H9 (cell line): ENCODE measurements at regions not wholly inside any gene's neighbourhood (a gene's known extent, or its start where the extent isn't known, plus 50 kb on each side); places are given as distances from the start of the nearest gene placed in this dataset.

ENCODE experiments used
- DNase-seq: peaks from one replicate; pipeline ENCODE4 v3.0.0-alpha.2; 2017
- H2AFZ ChIP-seq: one replicate; pipeline ENCODE4 v1.6.1; 2013; ENCODE audit warnings: mild to moderate bottlenecking, low read length, control low read depth, moderate library complexity
- H2AK5ac ChIP-seq: 2 replicates; pipeline ENCODE4 v1.6.1; 2013; ENCODE audit warnings: low read length, control low read depth, mixed read lengths; ENCODE audit not compliant: insufficient read length
- H2BK120ac ChIP-seq: one replicate; pipeline ENCODE4 v1.6.1; 2013; ENCODE audit warnings: low read depth, mild to moderate bottlenecking, low read length, control low read depth, inconsistent platforms; ENCODE audit not compliant: poor library complexity, severe bottlenecking
- H2BK12ac ChIP-seq: 2 replicates; pipeline ENCODE4 v1.6.1; 2013; ENCODE audit warnings: low read length, control low read depth, mixed read lengths, low read depth; ENCODE audit not compliant: insufficient read length
- H2BK15ac ChIP-seq: 2 replicates; pipeline ENCODE4 v1.6.1; 2013; ENCODE audit warnings: low read depth, low read length, control low read depth
- H2BK20ac ChIP-seq: one replicate; pipeline ENCODE4 v1.6.1; 2013; ENCODE audit warnings: low read depth, mild to moderate bottlenecking, low read length, control low read depth, inconsistent platforms; ENCODE audit not compliant: poor library complexity, severe bottlenecking
- H2BK5ac ChIP-seq: 2 replicates; pipeline ENCODE4 v1.6.1; 2013; ENCODE audit warnings: low read length, control low read depth, mixed read lengths; ENCODE audit not compliant: insufficient read length
- H3K14ac ChIP-seq: 2 replicates; pipeline ENCODE4 v1.6.1; 2013; ENCODE audit warnings: low read length, control low read depth; ENCODE audit not compliant: insufficient read depth
- H3K18ac ChIP-seq: 2 replicates; pipeline ENCODE4 v1.6.1; 2013; ENCODE audit warnings: low read depth, mild to moderate bottlenecking, mixed read lengths, low read length, control low read depth; ENCODE audit not compliant: insufficient read length
- H3K23ac ChIP-seq: 2 replicates; pipeline ENCODE4 v1.6.1; 2013; ENCODE audit warnings: low read length, control low read depth, mixed read lengths, low read depth; ENCODE audit not compliant: insufficient read length
- H3K23me2 ChIP-seq: 2 replicates; pipeline ENCODE4 v1.6.1; 2013; ENCODE audit warnings: low read depth, mild to moderate bottlenecking, mixed read lengths, low read length, control low read depth; ENCODE audit not compliant: insufficient read length, poor library complexity, severe bottlenecking
- H3K27ac ChIP-seq: 2 replicates; pipeline ENCODE4 v1.5.1; 2013; ENCODE audit warnings: low read length, control low read depth, mixed read lengths, low read depth; ENCODE audit not compliant: insufficient read length
- H3K27me3 ChIP-seq: 2 replicates; pipeline ENCODE4 v1.6.1; 2013; ENCODE audit warnings: low read length, control low read depth, inconsistent platforms; ENCODE audit not compliant: insufficient read depth
- H3K4ac ChIP-seq: 2 replicates; pipeline ENCODE4 v1.6.1; 2013; ENCODE audit warnings: low read depth, mild to moderate bottlenecking, control low read depth, inconsistent platforms, low read length, moderate library complexity
- H3K4me1 ChIP-seq: 2 replicates; pipeline ENCODE4 v1.6.1; 2013; ENCODE audit warnings: low read length, control low read depth, inconsistent platforms; ENCODE audit not compliant: insufficient read depth
- H3K4me2 ChIP-seq: 2 replicates; pipeline ENCODE4 v1.6.1; 2013; ENCODE audit warnings: low read length, control low read depth, mixed read lengths; ENCODE audit not compliant: insufficient read length, insufficient read depth
- H3K56ac ChIP-seq: 2 replicates; pipeline ENCODE4 v1.6.1; 2013; ENCODE audit warnings: low read depth, mild to moderate bottlenecking, mixed read lengths, low read length, control low read depth; ENCODE audit not compliant: insufficient read length
- H3K79me1 ChIP-seq: 2 replicates; pipeline ENCODE4 v1.6.1; 2013; ENCODE audit warnings: low read depth, mild to moderate bottlenecking, moderate library complexity, low read length, control low read depth, inconsistent platforms; ENCODE audit not compliant: insufficient read depth, poor library complexity, severe bottlenecking
- H3K79me2 ChIP-seq: 2 replicates; pipeline ENCODE4 v1.6.1; 2013; ENCODE audit warnings: low read length, control low read depth, inconsistent platforms; ENCODE audit not compliant: insufficient read depth
- H3K9ac ChIP-seq: 2 replicates; pipeline ENCODE4 v1.6.1; 2013; ENCODE audit warnings: low read length, control low read depth, mixed read lengths; ENCODE audit not compliant: insufficient read length; ENCODE audit errors: extremely low read depth
- H3K9me3 ChIP-seq: one replicate; pipeline ENCODE4 v1.6.1; 2013; ENCODE audit warnings: low read depth, low read length, inconsistent platforms; ENCODE audit not compliant: control insufficient read depth
- H3T11ph ChIP-seq: one replicate; pipeline ENCODE4 v1.6.1; 2013; ENCODE audit warnings: mild to moderate bottlenecking, low read length, control low read depth, inconsistent platforms
- H4K20me1 ChIP-seq: one replicate; pipeline ENCODE4 v1.6.1; 2013; ENCODE audit not compliant: control insufficient read depth, insufficient read length, insufficient read depth
- H4K5ac ChIP-seq: 2 replicates; pipeline ENCODE4 v1.6.1; 2013; ENCODE audit warnings: low read depth, mild to moderate bottlenecking, mixed read lengths, low read length, control low read depth; ENCODE audit not compliant: insufficient read length
- H4K8ac ChIP-seq: replicated peaks from 2 replicates; pipeline ENCODE4 v1.6.1; 2013; ENCODE audit warnings: low read length, control low read depth, mixed read lengths, low read depth; ENCODE audit not compliant: insufficient read length
- H4K91ac ChIP-seq: 2 replicates; pipeline ENCODE4 v1.6.1; 2013; ENCODE audit warnings: low read depth, mild to moderate bottlenecking, moderate library complexity, mixed read lengths, low read length, control low read depth; ENCODE audit not compliant: insufficient read length
- H3K27ac Mint-ChIP-seq, 3 experiments: 2 replicates in 2 of 3; 3 replicates in 1 of 3; pipeline ENCODE4 v1.8.0; 2020 to 2021; ENCODE audit warnings: mixed read lengths in 3 of 3, mild to moderate bottlenecking in 1 of 3, moderate library complexity in 1 of 3
- H3K27me3 Mint-ChIP-seq: 2 replicates; pipeline ENCODE4 v1.8.0; 2021; ENCODE audit warnings: low read depth, mild to moderate bottlenecking, moderate library complexity, mixed read lengths
- H3K36me3 Mint-ChIP-seq, 3 experiments: 2 replicates in 2 of 3; 3 replicates in 1 of 3; pipeline ENCODE4 v1.8.0; 2020 to 2021; ENCODE audit warnings: low read depth in 3 of 3, mixed read lengths in 3 of 3; ENCODE audit not compliant: insufficient read depth in 1 of 3
- H3K4me1 Mint-ChIP-seq, 2 experiments: 2 replicates each; pipeline ENCODE4 v1.8.0; 2020; ENCODE audit warnings: mixed read lengths in 2 of 2
- H3K4me3 Mint-ChIP-seq, 2 experiments: 2 replicates in 1 of 2; 3 replicates in 1 of 2; pipeline ENCODE4 v1.8.0; 2020 to 2021; ENCODE audit warnings: mild to moderate bottlenecking in 2 of 2, mixed read lengths in 2 of 2, moderate library complexity in 1 of 2
- H3K9me3 Mint-ChIP-seq, 2 experiments: 2 replicates in 1 of 2; 3 replicates in 1 of 2; pipeline ENCODE4 v1.8.0; 2020; ENCODE audit warnings: mild to moderate bottlenecking in 2 of 2, mixed read lengths in 2 of 2, moderate library complexity in 1 of 2
- CTCF ChIP-seq: fragments of 200-600 bp; sonication (generic); conservative IDR thresholded peaks from 3 replicates; pipeline ENCODE4 v1.8.0; 2021; ENCODE audit warnings: antibody characterized with exemption, mild to moderate bottlenecking

- Histone ChIP-seq H3K9me3 (no peaks in the 10 kb centered on the region), H3K18ac (no peak overlapping the region), H3K27ac (no peak overlapping the region), H3K4ac (no peak overlapping the region), H2BK5ac (no peak overlapping the region), H2AFZ (no peak overlapping the region), H3K4me2 (no peak overlapping the region), H3T11ph (no peak overlapping the region), H3K27me3 (no peaks in the 10 kb centered on the region), H4K5ac (no peak overlapping the region), H2AK5ac (no peak overlapping the region), H4K20me1 (no peaks in the 10 kb centered on the region), H2BK15ac (no peak overlapping the region), H3K14ac (no peak overlapping the region), H3K79me1 (no peaks in the 10 kb centered on the region), H3K9ac (no peak overlapping the region), H4K91ac (no peak overlapping the region), H2BK120ac (no peak overlapping the region), H2BK12ac (no peak overlapping the region), H2BK20ac (no peak overlapping the region), H3K4me1 (no peaks in the 10 kb centered on the region), H3K23ac (no peak overlapping the region), H3K23me2 (no peaks in the 10 kb centered on the region), H3K79me2 (no peaks in the 10 kb centered on the region), H3K56ac (no peak overlapping the region), H4K8ac (no peak overlapping the region)
- Mint-ChIP-seq H3K36me3 (peaks cover 0 to 3% (median 3%) of the 10 kb centered on the region in 3 experiments; a peak in 3 of 7 replicates), H3K27me3 (no peaks in the 10 kb centered on the region), H3K4me3 (no peak overlapping the region), H3K4me1 (peaks cover 1 to 3% of the 10 kb centered on the region in 2 experiments; a peak in 3 of 4 replicates), H3K9me3 (peaks cover 0 to 4% of the 10 kb centered on the region in 2 experiments; a peak in 1 of 5 replicates), H3K27ac (no peak overlapping the region)
- TF ChIP-seq CTCF, result no peak
- DNase-seq, result no peak
Measured at GRCh38 chr17:71528210-71528609, 592.6 kb upstream of the SOX9 start.
